ENCODE measurements at regions not wholly inside any gene's neighbourhood (a gene's known extent, or its start where the extent isn't known, plus 50 kb on each side); places are given as distances from the start of the nearest gene placed in this dataset.

DNA sequence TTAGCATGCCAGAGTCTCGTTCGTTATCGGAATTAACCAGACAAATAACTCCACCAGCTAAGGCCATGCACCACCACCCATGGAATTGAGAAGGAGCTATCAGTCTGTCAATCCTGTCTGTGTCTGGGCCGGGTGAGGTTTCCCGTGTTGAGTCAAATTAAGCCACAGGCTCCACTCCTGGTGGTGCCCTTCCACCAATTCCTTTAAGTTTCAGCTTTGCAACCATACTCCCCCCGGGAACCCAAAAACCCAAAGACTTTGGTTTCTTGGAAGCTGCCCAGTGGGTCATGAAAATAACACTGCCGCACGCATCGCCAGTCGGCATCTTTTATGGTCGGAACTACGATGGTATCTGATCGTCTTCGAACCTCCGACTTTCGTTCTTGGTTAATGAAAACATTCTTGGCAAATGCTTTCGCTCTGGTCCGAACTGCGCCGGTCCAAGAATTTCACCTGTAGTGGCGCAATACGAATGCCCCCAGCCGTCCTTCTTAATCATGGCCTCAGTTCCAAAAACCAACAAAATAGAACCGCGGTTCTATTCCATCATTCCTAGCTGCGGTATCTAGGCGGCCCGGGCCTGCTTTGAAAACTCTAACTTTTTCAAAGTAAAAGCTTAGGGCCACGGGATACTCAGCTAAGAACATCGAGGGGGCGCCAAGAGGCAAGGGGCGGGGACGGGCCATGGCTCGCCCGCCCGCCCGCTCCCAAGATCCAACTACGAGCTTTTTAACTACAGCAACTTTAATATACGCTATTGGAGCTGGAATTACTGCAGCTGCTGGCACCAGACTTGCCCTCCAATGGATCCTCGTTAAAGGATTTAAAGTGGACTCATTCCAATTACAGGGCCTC lies 1958.5 kb upstream of the DEFB115 start:
- no peak for TF ChIP-seq POLR2AphosphoS5 (IDR thresholded peaks at IDR 0.05)
- no peak for TF ChIP-seq POLR2A (IDR thresholded peaks at IDR 0.05)
- TF ChIP-seq, protein P1, sequence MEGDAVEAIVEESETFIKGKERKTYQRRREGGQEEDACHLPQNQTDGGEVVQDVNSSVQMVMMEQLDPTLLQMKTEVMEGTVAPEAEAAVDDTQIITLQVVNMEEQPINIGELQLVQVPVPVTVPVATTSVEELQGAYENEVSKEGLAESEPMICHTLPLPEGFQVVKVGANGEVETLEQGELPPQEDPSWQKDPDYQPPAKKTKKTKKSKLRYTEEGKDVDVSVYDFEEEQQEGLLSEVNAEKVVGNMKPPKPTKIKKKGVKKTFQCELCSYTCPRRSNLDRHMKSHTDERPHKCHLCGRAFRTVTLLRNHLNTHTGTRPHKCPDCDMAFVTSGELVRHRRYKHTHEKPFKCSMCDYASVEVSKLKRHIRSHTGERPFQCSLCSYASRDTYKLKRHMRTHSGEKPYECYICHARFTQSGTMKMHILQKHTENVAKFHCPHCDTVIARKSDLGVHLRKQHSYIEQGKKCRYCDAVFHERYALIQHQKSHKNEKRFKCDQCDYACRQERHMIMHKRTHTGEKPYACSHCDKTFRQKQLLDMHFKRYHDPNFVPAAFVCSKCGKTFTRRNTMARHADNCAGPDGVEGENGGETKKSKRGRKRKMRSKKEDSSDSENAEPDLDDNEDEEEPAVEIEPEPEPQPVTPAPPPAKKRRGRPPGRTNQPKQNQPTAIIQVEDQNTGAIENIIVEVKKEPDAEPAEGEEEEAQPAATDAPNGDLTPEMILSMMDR (IDR thresholded peaks at IDR 0.05), result no peak
- TF ChIP-seq EP300 (IDR thresholded peaks at IDR 0.05), result no peak
